BE2C (cell line): ENCODE measurements at regions not wholly inside any gene's neighbourhood (a gene's known extent, or its start where the extent isn't known, plus 50 kb on each side); places are given as distances from the start of the nearest gene placed in this dataset.
"Not testable (repeated sequence)": the region's sequence is repeated elsewhere in the genome, so short reads cannot be mapped to it uniquely, and the experiment has no call there.

Experiments used
- DNase-seq: peaks from one replicate; pipeline ENCODE4 v3.0.0-alpha.2; 2020
- H3K27me3 ChIP-seq: fragments of 250-450 bp; sonication (Bioruptor Pico); 2 replicates; pipeline ENCODE4 v1.5.1; 2020; ENCODE audit warnings: mild to moderate bottlenecking
- H3K36me3 ChIP-seq: fragments of 250-450 bp; sonication (Bioruptor Pico); 2 replicates; pipeline ENCODE4 v1.5.1; 2020; ENCODE audit warnings: mild to moderate bottlenecking
- H3K4me1 ChIP-seq: fragments of 250-450 bp; sonication (Bioruptor Pico); 2 replicates; pipeline ENCODE4 v1.5.1; 2020
- H3K4me3 ChIP-seq: 2 replicates; pipeline ENCODE4 v1.5.1; 2011; ENCODE audit warnings: low read depth, low read length
- H3K9me3 ChIP-seq: fragments of 250-450 bp; sonication (Bioruptor Pico); 2 replicates; pipeline ENCODE4 v1.5.1; 2020
- TF ChIP-seq, protein P1 (sequence below): IDR thresholded peaks from 2 replicates; pipeline ENCODE4 v1.5.1; 2012; ENCODE audit warnings: mild to moderate bottlenecking, low read depth, low read length

DNA sequence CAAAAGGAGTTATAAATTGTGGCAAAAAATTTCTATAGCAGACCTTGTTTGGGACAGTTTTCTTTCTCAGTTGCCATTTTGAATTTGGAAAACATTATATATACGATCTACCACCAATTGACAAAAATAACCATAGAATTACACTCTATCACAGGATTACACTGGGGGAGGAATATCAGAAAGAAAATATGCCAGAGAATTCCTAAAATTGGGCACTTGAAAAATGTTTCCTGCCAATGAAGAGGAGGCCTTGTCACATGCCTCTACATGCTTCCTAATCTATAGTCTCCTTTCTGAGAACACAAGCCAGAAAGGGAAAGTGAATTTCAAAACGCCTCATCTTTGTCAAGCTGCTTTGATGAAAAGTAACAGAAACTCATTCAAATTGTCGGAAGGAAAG is 78.5 kb upstream of the DNAH5 start:
- Histone ChIP-seq H3K4me3 (no peak overlapping the region), H3K36me3 (no peaks in the 10 kb centered on the region), H3K9me3 (no peaks in the 10 kb centered on the region), H3K4me1 (no peaks in the 10 kb centered on the region; the same call in 1 of the 2 replicates), H3K27me3 (peaks cover 5% of the 10 kb centered on the region)
- TF ChIP-seq, protein P1, sequence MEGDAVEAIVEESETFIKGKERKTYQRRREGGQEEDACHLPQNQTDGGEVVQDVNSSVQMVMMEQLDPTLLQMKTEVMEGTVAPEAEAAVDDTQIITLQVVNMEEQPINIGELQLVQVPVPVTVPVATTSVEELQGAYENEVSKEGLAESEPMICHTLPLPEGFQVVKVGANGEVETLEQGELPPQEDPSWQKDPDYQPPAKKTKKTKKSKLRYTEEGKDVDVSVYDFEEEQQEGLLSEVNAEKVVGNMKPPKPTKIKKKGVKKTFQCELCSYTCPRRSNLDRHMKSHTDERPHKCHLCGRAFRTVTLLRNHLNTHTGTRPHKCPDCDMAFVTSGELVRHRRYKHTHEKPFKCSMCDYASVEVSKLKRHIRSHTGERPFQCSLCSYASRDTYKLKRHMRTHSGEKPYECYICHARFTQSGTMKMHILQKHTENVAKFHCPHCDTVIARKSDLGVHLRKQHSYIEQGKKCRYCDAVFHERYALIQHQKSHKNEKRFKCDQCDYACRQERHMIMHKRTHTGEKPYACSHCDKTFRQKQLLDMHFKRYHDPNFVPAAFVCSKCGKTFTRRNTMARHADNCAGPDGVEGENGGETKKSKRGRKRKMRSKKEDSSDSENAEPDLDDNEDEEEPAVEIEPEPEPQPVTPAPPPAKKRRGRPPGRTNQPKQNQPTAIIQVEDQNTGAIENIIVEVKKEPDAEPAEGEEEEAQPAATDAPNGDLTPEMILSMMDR: no peak
- no peak for DNase-seq

DNA sequence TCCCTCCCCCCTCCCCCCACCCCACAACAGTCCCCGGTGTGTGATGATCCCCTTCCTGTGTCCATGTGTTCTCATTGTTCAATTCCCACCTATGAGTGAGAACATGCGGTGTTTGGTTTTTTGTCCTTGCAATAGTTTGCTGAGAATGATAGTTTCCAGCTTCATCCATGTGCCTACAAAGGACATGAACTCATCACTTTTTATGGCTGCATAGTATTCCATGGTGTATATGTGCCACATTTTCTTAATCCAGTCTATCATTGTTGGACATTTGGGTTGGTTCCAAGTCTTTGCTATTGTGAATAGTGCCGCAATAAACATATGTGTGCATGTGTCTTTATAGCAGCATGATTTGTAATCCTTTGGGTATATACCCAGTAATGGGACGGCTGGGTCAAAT is 76.5 kb upstream of the DNAH5 start:
- H3K4me1 ChIP-seq, H3K4me3 ChIP-seq, H3K27me3 ChIP-seq, H3K36me3 ChIP-seq, H3K9me3 ChIP-seq, DNase-seq: not testable (repeated sequence)

DNA sequence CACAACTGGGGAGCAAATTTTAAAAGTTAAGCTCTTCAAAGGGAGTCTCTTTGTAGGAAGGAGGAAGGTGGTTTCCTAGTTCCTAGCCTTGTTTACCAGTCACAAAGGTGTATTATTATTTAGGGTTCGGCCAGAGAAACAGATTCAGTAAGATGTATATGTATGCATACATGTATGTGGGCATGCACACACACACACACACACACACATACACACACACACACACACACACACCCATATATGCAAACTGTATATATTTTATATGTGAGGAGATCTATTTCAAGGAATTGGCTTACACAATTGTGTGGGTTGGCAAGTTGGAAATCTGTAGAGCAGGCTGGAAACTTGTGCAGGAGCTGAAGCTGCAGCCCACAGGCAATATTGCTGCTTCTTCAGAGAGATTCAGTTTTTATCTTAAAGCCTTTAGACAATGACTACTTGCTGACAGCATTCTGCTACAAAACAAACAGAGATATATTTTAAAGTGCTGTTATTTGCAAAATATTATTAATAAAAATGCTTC is 75.3 kb upstream of the DNAH5 start:
- DNase-seq: no peak
- no peak overlapping the region for H3K4me3 ChIP-seq
- no peaks in the 10 kb centered on the region for H3K36me3 ChIP-seq
- H3K4me1 ChIP-seq: peaks cover 3% of the 10 kb centered on the region; the same call in 1 of the 2 replicates
- H3K9me3 ChIP-seq: no peaks in the 10 kb centered on the region
- TF ChIP-seq, protein P1: no peak
- H3K27me3 ChIP-seq: peaks cover 5% of the 10 kb centered on the region

DNA sequence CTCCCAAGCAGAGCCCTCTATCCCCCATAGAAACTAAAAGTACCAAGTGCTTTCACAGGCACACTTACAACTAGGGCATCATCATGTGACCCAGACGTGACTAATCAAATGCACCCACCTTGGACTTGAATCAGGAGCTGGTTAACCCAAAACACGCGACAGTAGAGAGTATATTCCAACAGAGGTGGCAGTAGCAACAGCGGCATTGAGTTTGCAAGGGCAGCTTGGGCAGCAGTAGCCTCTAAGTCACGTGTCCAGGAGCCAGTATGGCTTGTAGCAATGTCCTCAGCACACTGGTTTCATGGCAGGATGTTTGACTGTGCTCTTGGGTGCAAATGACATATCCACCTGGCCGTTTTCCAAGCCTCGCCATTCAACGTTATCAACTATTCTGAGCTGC is 73.4 kb upstream of the DNAH5 start:
- DNase-seq: no peak

DNA sequence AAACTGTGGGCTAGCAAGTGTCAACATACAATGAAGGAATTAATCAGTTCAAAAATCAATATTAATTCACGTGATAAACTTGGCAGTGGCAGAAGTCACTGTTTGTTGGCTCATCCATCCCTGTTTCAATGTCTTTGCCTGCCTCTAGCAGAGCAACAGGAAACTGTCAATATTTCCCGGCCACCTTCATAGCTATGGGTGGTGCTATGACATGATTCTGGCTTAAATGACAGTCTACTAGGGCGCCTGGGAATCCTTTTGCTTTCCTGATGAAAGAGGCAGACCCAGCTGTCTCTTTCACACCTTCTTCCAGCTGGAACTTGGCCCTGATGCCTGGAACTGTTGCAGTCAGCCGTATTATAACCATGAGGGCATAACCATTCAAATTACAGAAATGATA is 72.1 kb upstream of the DNAH5 start:
- TF ChIP-seq, protein P1: no peak
- no peaks in the 10 kb centered on the region for H3K36me3 ChIP-seq
- no peaks in the 10 kb centered on the region for H3K9me3 ChIP-seq
- H3K27me3 ChIP-seq: no peaks in the 10 kb centered on the region
- no peak overlapping the region for H3K4me3 ChIP-seq
- no peak for DNase-seq
- H3K4me1 ChIP-seq: peaks cover 3% of the 10 kb centered on the region; the same call in 1 of the 2 replicates

More for the DNA sequence above, 73.4 kb upstream of the DNAH5 start:
- TF ChIP-seq, protein P1: no peak
- Histone ChIP-seq H3K27me3 (no peaks in the 10 kb centered on the region; the same call in 1 of the 2 replicates), H3K9me3 (no peaks in the 10 kb centered on the region), H3K4me3 (no peak overlapping the region), H3K4me1 (peaks cover 3% of the 10 kb centered on the region; the same call in 1 of the 2 replicates), H3K36me3 (no peaks in the 10 kb centered on the region)

DNA sequence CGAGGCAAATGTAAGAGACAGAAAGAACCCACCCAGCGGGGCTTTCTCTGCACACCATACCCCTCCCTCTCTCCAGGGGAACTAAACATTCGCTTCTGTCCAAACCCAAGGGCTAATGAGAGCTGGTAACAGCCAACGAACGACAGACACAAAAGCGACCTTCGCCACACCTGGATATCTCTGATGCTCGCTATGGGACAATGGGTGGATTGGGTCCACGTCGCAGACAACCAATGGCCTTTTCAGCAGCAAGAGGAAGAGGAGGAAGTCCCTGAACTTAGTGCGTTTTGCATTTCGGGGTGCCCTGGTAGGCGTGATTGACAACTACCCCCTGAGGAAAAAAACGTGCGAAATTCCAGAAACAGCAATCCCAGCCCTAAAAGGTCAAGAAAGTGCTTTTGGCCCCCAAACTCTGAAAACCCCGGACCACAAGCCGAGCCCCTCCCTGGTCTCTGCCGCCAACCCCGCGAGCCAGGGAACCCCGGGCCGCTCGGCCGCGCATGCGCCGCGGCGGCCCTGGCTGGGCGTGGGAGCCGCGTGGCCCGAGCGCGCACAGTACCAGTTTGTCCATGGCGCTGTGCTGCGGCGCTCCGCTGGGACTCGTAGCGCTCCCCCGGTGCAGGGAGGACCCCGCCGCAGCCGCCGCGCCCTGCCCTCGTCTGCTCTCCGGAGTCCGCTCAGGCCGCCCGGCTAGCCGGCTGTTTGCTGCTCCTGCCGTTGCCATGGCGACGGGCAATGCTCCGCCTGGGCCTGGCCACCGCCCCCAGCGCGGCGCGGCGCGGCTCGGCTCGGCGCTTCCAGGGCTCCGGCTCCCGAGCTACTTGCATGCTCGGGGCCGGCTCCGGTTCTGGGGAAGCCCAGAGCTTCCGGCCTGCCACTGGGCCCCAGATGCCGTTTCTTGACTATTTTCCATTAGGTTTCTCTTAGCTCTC is 66.9 kb upstream of the DNAH5 start:
- peak overlapping the region; percentile 89 for H3K4me3 ChIP-seq
- H3K9me3 ChIP-seq: no peaks in the 10 kb centered on the region
- no peaks in the 10 kb centered on the region for H3K36me3 ChIP-seq
- H3K4me1 ChIP-seq: no peaks in the 10 kb centered on the region
- TF ChIP-seq, protein P1: no peak
- DNase-seq: peak; percentile 97
- no peaks in the 10 kb centered on the region for H3K27me3 ChIP-seq
